Stimulated activated CD8-positive, alpha-beta memory T cell treated with anti-CD3 and anti-CD28 coated beads, Interleukin-2, amount 100 ng/mL, for 48 hours (primary cell): ENCODE measurements at regions not wholly inside any gene's neighbourhood (a gene's known extent, or its start where the extent isn't known, plus 50 kb on each side); places are given as distances from the start of the nearest gene placed in this dataset.

ENCODE experiments used
- DNase-seq, 2 donors: peaks; one replicate each; pipeline ENCODE4 v3.0.0-alpha.2; 2020; ENCODE audit warnings: low read depth in 2 of 2

DNA sequence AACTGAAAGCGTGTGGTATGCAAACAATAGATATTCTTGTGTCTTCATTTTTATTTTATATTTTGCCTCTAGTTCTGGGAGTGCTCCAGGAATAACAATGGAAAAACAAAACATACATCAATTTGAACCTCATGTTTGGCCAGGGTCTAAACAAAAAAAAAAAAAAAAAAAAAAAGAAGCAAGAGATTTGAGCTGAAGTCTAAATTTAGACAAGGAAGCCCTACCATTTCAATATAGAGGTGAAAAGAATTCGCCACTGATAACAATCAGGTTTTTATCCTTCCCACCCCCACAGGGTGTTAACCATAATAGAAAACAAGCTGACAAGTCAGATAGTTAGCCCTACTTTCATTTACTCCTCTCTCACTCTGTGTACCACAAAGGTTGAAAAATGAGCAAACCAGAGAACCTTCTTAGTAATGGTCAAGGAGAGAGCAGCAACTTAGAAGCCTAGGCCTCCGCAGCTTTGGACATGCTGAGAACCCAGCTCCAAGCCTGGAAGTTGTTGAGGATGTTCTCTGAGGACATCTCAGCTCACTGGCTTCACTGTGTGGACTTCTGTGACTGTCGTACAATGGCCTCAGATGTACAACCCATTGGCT, 118.2 kb upstream of the HMHB1 start:
- DNase-seq: no peak

DNA sequence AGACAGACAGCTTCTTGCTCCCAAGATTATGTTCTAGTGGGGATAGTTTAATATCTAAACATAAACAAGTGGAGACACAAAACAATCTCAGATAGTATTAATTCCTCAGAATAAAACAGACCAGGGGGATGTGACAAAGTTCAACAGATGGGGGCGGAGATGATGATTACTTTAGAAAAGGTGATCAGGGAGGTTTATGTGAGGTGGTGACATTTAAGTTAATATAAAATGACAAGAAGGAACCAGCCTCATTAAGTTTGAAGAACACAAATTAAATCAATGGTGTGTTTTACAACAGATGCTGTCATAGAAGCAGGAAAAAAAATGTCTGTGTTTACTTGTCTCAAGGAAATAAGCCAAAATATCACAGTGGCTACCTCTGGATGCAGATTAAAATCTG, 119.6 kb upstream of the HMHB1 start:
- DNase-seq: no peak

DNA sequence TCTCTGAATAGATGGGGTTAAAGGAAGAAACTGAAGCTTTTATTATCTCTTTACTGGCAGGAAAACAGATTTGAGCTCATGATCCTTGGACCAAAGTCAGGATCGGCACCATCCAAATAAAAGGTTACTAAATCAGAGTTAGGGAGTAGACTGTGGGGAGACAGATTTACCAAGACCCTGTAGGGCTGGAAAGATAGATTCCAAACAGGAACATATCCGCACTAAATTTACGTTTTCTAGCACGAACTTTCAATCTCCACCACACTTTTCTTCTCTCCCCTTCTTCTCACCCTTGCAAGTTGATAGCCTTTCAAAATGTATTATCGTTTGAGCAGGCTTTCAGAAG, 120.0 kb upstream of the HMHB1 start:
- DNase-seq: no peak

DNA sequence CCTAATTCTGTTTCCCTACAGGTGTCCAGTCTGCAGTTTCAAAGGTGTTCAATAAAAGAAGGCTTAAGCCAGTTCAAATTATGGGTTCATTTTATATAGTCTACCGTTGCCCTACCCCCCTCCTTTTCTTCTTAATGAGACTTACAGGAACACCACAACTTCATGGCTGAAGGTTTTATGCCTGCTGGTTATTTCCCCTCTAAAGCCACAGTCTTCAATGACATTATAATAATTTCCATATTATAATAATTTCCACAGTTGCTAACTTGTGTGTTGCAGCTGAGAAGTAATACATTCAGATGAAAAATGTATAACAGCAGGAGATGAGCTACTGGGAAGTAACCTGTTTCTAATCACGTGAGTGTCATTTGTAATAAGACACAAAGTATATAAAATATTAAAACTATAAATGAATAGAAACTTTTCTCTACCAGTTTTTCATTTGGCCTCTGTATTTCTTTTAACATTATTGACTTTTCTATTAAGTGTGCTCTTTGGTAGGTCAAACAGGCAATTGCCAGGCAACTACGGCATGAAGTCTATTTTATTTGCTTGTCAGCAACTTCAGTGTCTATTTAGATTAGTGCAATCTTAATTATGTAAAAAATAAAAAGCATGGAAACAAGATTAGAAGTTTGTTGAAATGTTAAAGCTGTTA, 120.5 kb upstream of the HMHB1 start:
- no peak for DNase-seq

DNA sequence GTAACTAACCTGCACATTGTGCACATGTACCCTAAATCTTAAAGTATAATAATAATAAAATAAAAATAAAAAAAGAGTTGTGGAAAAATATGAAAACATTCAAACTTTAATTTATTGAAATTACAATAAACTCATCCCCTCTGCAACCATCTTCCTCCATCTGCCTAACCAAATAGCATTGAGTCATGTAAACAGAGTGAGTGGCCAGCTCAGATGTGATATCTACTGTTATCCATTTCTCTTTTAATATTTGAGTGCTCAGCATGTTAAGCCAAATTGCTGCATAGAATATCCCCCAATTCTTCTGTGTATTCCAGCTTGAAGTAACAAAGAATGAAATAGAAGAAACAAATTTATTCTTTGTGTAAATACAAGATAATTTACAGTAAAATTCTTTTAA, 124.4 kb upstream of the HMHB1 start:
- no peak for DNase-seq

DNA sequence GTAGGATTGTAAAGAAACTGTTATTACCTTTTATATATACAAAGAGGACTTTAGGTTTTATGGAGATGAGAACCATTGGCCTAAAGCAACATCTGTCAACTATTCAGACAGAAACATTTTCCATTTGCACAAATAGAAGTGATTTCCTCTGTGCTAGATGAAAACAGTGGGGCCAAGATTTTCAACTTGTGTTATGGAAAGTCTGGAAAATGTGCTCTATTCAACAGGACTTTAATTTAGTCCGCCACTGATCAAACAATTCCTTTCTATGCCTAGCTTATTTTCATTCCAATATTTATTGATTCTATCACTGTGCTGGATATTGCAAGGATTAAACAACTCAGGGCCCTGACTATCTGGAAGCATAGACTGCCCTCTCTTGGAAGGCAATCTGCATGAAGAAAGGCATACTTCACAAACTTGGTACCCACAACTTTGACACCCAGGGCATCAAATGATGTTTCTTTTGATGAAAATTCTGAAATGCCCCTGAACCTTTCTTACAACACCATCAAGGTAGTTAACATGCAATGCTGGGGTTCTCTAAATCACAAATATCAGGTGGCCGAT, 126.6 kb upstream of the HMHB1 start:
- no peak for DNase-seq

DNA sequence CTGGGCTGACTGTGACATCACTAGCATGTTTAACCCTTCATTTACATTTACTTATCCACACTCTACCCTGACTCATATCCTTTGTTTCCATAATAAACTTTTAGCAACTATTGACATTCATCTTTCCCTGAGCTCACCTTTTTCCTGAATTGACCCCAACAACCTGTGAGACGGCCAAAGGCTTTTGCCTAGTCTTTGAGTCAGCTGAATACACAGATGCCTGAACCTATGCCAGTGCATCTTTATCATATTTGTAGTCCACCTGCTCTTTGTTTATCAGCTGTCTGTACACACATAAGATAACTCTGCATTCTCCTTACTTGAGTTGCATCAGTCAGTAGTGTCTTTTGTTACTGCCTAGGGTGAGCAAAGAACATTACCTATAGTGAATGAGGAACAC, 128.5 kb upstream of the HMHB1 start:
- no peak for DNase-seq

DNA sequence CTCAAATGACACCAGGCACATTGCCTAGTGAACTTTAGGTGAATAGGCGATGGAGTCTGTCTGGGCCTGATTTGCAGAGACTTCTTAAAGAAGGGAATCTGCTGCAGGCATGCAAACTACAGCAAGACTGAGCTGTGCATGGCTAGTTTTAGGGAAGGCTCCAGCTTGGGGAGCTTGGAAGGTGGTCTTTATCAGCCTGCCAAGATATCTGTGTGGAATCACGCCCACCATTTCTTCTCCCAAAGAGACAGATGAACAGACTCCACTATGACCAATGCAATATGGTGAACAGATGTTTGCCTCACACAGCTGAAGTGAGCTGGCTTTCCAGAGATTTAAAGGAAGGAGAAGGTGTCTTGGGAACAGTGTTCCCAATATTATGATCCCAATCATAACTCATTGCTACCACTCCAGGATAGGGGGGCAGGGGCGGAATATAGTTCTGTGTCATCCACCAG, 129.0 kb upstream of the HMHB1 start:
- no peak for DNase-seq

DNA sequence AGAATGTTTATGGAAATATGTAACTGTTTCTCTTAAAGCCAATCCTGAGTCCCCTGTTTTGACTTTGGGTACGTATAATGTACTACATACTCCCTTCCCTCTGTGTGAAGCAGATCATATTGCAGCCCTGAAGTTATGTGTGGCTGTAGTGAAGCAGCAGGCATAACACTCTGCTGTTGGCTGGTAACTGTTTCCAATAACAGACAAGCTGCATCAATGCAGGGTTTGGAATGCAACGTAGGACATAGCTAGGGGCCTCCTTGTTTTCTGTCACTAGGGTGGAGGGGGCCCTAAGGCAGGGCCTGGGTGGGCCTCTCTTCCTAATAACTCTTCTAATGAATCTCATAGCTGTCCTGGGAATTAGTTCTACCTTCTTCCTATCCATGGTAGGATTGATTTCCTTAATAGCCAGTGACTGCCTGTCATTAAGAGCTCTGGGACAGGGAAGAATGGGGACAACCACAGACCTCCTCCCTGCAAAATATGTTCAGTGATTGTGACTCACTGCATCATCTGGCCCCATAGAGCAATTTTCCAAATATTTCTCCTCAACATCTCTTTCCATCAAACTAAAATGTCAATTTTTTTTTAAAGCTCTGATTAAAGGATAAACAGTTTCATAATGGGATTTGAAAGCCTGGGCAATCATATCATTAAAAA, 129.6 kb upstream of the HMHB1 start:
- no peak for DNase-seq

DNA sequence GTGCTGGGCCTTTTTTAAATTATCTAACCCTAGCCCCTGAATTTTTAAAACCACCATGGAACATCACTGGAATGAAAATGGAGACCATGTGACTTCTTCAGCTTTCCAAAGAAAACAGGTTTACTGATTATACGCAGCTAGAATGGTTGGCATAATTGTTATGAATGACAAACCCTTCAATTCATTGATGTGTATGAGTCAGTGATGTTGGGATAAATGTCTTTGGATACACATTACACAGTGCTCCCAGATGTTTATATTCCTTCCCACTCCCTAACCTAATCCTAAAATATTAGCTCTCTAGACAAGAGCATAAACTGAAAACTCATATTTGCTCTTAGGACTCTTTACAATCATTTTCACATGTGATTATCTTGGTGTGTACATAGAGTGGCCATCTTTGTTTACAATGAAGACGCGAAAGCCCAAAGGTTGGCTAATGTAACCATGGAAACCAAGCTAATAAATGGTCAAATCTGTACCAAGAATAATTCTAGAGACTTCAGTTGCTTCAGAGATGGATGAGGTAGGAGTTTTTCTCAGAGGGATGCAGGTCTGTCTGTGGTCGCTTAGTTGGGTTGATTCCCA, 131.2 kb upstream of the HMHB1 start:
- no peak for DNase-seq

DNA sequence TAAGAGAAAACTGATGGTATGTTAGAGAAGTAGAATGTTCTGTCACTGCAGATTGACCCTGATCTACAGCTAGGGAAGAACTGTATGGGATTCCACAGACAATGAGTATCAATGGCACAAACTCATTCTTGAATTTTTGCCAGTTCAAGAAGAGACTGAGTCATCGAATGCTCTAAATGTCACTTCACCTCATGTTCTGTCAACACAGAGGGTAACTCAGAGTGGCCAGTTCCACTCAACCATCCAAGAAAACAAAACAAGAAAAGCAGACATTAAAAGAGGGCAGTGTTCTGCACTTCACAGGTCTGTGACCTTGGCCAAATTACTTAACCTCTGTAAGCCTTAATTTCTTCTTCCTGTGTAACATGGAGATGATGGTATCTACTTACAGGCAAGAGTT, 132.2 kb upstream of the HMHB1 start:
- no peak for DNase-seq

DNA sequence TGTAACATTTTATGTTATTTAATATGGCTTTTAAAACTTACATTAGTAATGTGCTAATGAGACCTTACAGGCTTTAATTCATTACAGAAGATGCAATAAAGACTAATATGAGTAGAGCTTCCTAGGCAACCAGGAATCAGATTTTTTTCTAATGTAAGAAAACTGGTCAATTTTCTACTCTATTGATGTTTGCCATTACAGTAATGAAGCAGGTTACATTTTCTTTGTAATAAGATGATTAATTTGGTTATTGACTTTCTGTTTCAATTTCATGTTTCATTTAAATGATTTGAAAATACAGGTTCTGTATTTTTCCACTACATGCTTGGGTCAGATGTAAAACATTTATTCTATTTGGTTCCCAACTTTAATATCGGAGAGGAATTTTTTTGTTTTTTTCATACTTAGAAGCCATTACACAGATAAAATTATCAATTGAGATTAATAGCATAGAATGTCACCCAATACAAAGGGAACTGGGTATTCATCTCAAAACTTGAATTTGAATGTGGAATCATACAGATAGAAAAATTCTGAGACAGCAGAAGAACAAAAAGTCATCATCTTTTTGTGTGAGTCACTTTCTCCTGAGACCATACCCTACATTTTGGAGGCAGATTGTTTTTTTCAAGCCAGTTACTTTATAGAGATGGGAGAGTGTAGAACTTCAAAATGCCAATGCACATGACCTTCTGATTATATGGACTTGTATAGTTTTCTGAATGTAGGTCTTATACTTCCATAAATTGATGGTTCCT, 133.6 kb upstream of the HMHB1 start:
- DNase-seq: no peak

DNA sequence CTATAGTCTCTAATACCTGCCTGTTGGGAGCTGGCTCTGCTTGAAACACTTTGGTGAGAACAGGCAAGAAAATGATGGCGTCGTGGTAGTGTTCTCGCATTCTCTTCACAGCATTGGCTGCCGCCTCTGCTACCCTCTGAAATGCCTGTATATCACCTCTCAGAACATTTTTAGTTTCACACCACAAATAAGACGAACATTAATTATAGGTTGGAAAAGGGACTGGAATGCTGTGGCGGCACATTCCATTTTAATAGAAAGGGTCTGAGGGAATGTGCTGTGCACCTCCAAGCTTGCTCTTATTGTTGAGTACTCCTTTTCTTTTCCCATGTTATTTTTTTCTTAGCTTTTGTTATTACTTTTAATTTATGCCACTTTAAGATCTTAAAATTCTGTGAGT, 134.6 kb upstream of the HMHB1 start:
- no peak for DNase-seq

DNA sequence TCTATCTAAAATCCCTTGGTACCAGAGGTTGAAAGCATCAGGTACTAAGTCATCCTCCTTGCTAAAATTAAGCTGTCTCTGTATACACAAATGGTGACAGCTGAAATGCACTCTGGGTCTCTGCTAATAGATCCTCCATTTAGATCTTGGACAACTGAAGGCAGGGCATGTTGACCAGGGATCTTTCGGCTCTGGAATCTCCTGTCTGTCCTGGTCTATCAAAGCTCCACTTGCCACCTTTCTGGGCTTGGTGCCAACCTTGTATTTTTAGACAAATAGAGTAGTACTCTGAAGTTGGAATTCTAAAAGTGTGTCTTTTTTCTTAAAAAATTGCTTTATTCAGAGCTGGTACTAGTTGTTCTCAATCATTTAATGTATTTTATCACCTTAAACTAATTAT, 135.2 kb upstream of the HMHB1 start:
- DNase-seq: no peak

DNA sequence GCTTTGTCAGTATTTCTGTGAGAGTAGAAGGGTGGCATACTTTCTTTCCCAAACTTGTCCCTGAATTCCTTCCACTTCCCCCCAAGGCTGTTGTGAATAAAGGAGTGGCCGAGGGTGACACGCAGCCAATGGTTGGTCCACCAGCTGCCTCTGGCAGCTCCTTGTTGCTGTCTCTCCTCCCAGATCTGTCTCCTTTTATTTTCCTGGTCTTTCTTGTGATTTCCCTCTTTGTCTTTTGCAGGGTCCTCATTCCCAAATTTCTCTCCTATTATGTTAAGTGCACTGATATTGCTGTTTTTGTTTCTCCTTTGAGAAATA, 137.5 kb upstream of the HMHB1 start:
- DNase-seq: no peak

DNA sequence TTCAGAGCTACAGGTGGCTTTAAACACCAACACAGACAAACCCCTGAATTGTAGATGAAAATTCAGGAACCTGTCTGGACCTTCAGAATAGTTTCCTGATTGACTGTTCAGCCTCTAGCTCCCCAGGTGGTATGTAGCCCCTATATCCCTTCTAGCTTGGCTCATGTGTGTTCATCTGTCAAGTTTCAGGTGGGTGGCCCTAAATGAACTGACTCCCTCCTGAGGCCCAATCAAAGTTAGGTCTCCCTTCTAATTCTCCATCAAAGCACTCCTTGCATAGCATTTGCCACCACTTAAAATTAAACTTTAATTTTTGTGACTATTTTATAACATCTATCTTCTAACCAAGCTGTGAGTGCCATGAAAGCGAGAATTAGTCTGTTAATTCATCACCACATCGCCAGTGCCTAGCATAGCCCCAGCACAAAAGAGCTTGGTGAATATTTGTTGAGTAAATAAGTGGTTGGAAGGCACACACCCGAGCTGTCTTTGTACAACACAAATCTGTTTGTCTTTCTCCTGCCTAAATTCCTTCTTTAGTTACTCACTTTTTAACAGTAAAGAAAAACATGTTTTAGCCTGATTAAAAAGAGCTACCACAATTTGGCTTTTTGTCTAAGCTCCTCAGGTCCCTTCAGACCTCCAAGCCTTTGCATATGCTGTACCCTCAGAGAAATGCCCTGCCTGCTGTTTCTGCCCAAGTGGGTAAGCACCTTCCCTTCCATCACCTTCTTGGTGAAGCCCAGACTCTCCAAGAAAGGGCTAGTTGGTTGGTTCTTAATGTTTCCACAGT, 138.1 kb upstream of the HMHB1 start:
- DNase-seq: no peak

DNA sequence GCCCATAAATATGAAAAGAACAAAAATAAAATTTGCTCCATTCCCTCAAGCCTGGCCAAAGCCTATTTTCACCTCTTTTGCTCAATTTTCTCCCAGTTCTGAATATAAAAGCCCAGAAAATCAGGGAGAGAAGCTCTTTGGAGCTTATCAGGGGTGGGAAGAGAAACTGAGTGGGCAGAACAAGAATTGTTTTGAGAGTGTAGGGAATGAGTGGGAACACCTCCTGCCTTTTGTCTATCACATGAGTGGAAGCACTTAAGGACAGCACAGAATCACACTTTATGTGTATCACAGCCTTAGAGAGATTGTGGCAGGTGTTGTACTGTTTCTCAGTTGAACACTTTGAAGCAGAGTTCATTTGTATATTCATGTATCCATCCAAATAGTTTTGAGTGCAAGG, 139.2 kb upstream of the HMHB1 start:
- DNase-seq: no peak

DNA sequence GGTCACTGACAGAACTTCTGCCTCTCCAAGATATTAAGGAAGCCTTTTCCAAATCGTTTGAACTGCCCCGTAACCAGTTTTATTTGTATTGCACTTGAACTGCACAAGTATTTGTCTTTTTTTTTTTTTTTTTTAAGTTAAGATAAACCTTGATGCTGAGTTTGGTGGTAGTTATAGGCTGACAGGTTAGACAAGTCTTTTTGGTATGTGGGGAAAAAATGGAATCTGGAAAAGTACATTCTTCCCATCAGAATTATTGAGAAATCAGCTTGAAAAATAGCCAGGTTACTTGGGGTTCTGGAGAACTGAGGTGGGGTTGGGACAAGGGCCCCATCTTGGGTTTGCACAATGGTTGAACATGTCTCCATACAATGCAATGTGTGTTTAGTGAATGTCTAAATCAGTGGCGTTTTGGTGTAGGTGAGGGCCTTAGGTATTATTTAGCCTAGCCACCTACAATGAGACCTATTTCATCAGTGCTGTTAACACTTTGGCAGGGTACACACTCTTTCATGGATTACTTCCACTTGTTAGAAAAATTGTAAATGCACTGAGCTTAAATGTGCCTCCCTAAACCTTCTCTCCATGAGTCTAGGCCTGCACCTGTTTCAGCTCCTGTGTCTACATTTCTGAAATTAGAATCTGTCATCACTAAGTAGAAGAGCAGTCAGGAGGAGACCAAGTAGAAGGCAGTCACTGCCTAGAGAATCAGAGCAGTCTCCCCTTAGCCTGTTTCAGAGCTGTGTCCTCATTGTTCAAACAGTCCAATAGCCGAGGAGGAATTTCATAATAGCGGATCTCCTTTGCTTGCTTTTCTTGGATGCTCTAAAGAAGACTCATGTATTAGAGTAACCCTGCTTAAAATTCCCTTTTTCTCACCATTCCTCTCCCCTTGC, 140.0 kb upstream of the HMHB1 start:
- no peak for DNase-seq

DNA sequence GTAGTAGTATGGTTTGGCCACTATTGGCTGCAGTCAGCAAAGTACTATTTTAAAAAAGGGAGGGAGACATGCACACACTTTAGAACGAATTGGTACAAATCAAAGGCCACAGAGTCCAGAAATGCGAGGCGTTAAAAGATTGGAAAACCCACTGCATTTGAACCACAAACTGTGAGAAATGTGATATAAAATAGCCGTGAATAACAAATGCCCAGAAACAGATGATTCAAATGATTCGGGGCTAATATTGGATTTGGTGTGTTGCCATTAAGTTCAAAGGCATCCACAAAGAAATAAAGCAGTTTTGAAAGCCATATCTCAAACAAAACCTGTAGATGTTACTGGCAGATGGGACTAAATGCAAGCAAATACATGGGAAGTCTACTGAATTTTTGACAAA, 140.9 kb upstream of the HMHB1 start:
- no peak for DNase-seq

DNA sequence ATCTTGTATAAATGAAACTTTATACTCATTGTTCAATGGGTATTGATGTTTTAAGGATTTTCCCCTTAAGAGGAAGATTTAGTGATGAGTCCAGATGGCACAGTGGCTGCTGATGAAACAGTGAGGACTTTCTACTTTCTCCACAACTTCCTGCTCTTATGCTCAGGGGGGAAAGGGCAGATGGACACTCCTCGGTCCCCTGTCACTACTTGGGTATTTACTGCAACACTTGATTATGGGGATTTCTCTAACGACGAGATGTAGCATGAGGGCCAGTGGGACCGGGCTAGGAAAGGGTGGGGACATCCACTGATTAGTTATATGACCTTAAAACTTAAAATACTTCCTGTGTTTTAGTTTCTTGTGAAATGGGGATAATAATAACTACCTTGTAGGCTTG, 146.1 kb upstream of the HMHB1 start:
- no peak for DNase-seq
